HepG2 (cell line): ENCODE measurements at regions not wholly inside any gene's neighbourhood (a gene's known extent, or its start where the extent isn't known, plus 50 kb on each side); places are given as distances from the start of the nearest gene placed in this dataset.

Experiments used
- ATAC-seq: fragments of 200-7000 bp; cut with Tn5 transposase; 3 replicates; pipeline ENCODE4 v1.9.1; 2020; ENCODE audit warnings: mild to moderate bottlenecking, moderate library complexity
- BruUV-seq: library from RNA; stranded (reverse); fragments of 400-500 nt; replicated peaks from 2 replicates; lab custom pipeline; 2021; lab: Mats Ljungman, UMichigan
- CTCF ChIA-PET: fragments of 300-600 bp; formaldehyde crosslinking; extraction: SDS; loops from one replicate; lab custom pipeline; 2021; ENCODE audit warnings: low total read pairs, inconsistent platforms, low intra/inter-chr PET ratio; lab: Yijun Ruan, JAX
- POLR2A ChIA-PET: fragments of 350-600 bp; sonication (Branson Sonifier 250); formaldehyde crosslinking; loops from one replicate; lab custom pipeline; 2020; ENCODE audit warnings: antibody characterized with exemption, inconsistent platforms; lab: Yijun Ruan, JAX
- DNase-seq: peaks from one replicate; pipeline ENCODE4 v3.0.0-alpha.2; 2015; ENCODE audit warnings: low spot score
- FAIRE-seq: peaks from 3 replicates; lab custom pipeline; 2011; peaks lifted over from hg19 to GRCh38; lab: Jason Lieb, UNC
- H2AFZ ChIP-seq: one replicate; pipeline ENCODE4 v1.6.1; 2011; ENCODE audit warnings: low read length, inconsistent platforms
- H3K27ac ChIP-seq: fragments of 300-600 bp; 3 replicates; pipeline ENCODE4 v1.8.0; 2011; ENCODE audit warnings: mixed run types, mild to moderate bottlenecking, mixed read lengths, low read length, inconsistent platforms; ENCODE audit not compliant: insufficient read depth; ENCODE audit errors: extremely low read length
- H3K27me3 ChIP-seq, 2 experiments: fragments of 200-600 bp in 1 of 2; 2 replicates in 1 of 2; 3 replicates in 1 of 2; pipeline versions ENCODE4 v1.6.0 to v1.8.0; 2011; ENCODE audit warnings: low read length in 2 of 2, mild to moderate bottlenecking in 2 of 2, moderate library complexity in 2 of 2, inconsistent platforms in 1 of 2; ENCODE audit not compliant: insufficient read depth in 2 of 2, control insufficient read depth in 1 of 2
- H3K36me3 ChIP-seq, 2 experiments: fragments of 200-600 bp in 1 of 2; replicated peaks in 1 of 2; 2 replicates in 1 of 2; 3 replicates in 1 of 2; pipeline versions ENCODE4 v1.5.1 to v1.8.0; 2011; ENCODE audit warnings: low read length in 2 of 2, inconsistent platforms in 1 of 2; ENCODE audit not compliant: insufficient read depth in 2 of 2, control insufficient read depth in 1 of 2
- H3K4me1 ChIP-seq: 2 replicates; pipeline ENCODE4 v1.5.1; 2012; ENCODE audit warnings: low read length, inconsistent platforms; ENCODE audit not compliant: insufficient read depth
- H3K4me2 ChIP-seq: 2 replicates; pipeline ENCODE4 v1.6.0; 2011; ENCODE audit warnings: low read depth, low read length, inconsistent platforms
- H3K4me3 ChIP-seq, 3 experiments: fragments of 200-600 bp in 1 of 3; sonication (generic), shearing (Covaris generic) in 1 of 3; replicated peaks in 1 of 3; 2 replicates each; pipeline ENCODE4 v1.5.1; 2011 to 2016; ENCODE audit warnings: low read length in 3 of 3, inconsistent platforms in 2 of 3, low read depth in 2 of 3, mild to moderate bottlenecking in 2 of 3, control low read depth in 1 of 3, mixed read lengths in 1 of 3; ENCODE audit not compliant: insufficient read depth in 1 of 3
- H3K79me2 ChIP-seq: one replicate; pipeline ENCODE4 v1.6.1; 2011; ENCODE audit warnings: low read length, inconsistent platforms; ENCODE audit not compliant: insufficient read depth
- H3K9ac ChIP-seq: 2 replicates; pipeline ENCODE4 v1.6.0; 2011; ENCODE audit warnings: mild to moderate bottlenecking, low read depth, low read length, inconsistent platforms; ENCODE audit not compliant: insufficient read depth
- H3K9me3 ChIP-seq: 2 replicates; pipeline ENCODE4 v1.5.1; 2012; ENCODE audit warnings: mild to moderate bottlenecking, low read length
- H4K20me1 ChIP-seq: 2 replicates; pipeline ENCODE4 v1.6.0; 2011; ENCODE audit warnings: inconsistent platforms, mild to moderate bottlenecking, low read length, moderate library complexity; ENCODE audit not compliant: insufficient read depth
- AHR ChIP-seq: IDR thresholded peaks from 2 replicates; pipeline ENCODE4 v1.6.1; 2018; ENCODE audit warnings: missing genetic modification reagents, missing compliant biosample characterization
- ASH2L ChIP-seq: fragments of 300-600, 200-600 bp; sonication (generic); IDR thresholded peaks from 2 replicates; pipeline ENCODE4 v1.7.0; 2017; ENCODE audit warnings: low read depth, mild to moderate bottlenecking, moderate library complexity, mixed read lengths, low read length; ENCODE audit not compliant: insufficient read length
- ELF3 ChIP-seq: IDR thresholded peaks from 2 replicates; pipeline ENCODE4 v1.6.1; 2016; ENCODE audit warnings: missing genetic modification reagents, missing compliant biosample characterization
- HNRNPUL1 ChIP-seq: fragments of 200-400 bp; formaldehyde crosslinking; IDR thresholded peaks from 2 replicates; pipeline ENCODE4 v1.6.1; 2017; ENCODE audit warnings: low read depth, mild to moderate bottlenecking, low read length, moderate library complexity
- NR2F2 ChIP-seq: IDR thresholded peaks from 2 replicates; pipeline ENCODE4 v1.6.1; 2012; ENCODE audit warnings: low read depth, inconsistent platforms, borderline replicate concordance
- RXRB ChIP-seq: IDR thresholded peaks from 2 replicates; pipeline ENCODE4 v1.6.1; 2016; ENCODE audit warnings: borderline replicate concordance, missing genetic modification reagents, missing compliant biosample characterization
- TARDBP ChIP-seq: sonication (generic); formaldehyde crosslinking; IDR thresholded peaks from 2 replicates; pipeline ENCODE4 v1.8.0; 2022; ENCODE audit warnings: mild to moderate bottlenecking, missing genetic modification reagents
- TBX2 ChIP-seq: sonication (generic); formaldehyde crosslinking; IDR thresholded peaks from 2 replicates; pipeline ENCODE4 v1.5.0; 2020; ENCODE audit warnings: missing genetic modification reagents, mild to moderate bottlenecking, borderline replicate concordance
- ZNF441 ChIP-seq: sonication (generic); formaldehyde crosslinking; IDR thresholded peaks from 2 replicates; pipeline ENCODE4 v1.7.0; 2021; ENCODE audit warnings: missing genetic modification reagents, borderline replicate concordance
- ZSCAN25 ChIP-seq: sonication (generic); formaldehyde crosslinking; IDR thresholded peaks from 2 replicates; pipeline ENCODE4 v1.8.0; 2022; ENCODE audit warnings: mild to moderate bottlenecking, missing genetic modification reagents
- WGBS: methylation state at CpG from one replicate; pipeline ENCODE4 v1.1.6; 2017; ENCODE audit warnings: low lambda C conversion rate; 5-methylcytosine and 5-hydroxymethylcytosine counted together
- in situ Hi-C: cut with HindIII; loops from 2 replicates; pipeline ENCODE4 v1.10.0; 2017; ENCODE audit warnings: low pct_unique_long_range_greater_than_20kb; ENCODE audit not compliant: extremely low pct_ligation_motif_present
- intact Hi-C: fragments of 100-400 bp; cut with micrococcal nuclease; formaldehyde crosslinking; loops from one replicate; pipeline ENCODE4 v1.10.0; 2022; ENCODE audit not compliant: unreplicated experiment
- TF ChIP-seq, protein P1 (sequence below): sonication (generic); formaldehyde crosslinking; IDR thresholded peaks from 2 replicates; pipeline ENCODE4 v1.4.0; 2020; ENCODE audit warnings: mild to moderate bottlenecking, missing genetic modification reagents
- TF ChIP-seq, protein P2 (sequence below): sonication (generic); formaldehyde crosslinking; IDR thresholded peaks from 2 replicates; pipeline ENCODE4 v1.4.0; 2020; ENCODE audit warnings: mild to moderate bottlenecking, missing genetic modification reagents, borderline replicate concordance

DNA sequence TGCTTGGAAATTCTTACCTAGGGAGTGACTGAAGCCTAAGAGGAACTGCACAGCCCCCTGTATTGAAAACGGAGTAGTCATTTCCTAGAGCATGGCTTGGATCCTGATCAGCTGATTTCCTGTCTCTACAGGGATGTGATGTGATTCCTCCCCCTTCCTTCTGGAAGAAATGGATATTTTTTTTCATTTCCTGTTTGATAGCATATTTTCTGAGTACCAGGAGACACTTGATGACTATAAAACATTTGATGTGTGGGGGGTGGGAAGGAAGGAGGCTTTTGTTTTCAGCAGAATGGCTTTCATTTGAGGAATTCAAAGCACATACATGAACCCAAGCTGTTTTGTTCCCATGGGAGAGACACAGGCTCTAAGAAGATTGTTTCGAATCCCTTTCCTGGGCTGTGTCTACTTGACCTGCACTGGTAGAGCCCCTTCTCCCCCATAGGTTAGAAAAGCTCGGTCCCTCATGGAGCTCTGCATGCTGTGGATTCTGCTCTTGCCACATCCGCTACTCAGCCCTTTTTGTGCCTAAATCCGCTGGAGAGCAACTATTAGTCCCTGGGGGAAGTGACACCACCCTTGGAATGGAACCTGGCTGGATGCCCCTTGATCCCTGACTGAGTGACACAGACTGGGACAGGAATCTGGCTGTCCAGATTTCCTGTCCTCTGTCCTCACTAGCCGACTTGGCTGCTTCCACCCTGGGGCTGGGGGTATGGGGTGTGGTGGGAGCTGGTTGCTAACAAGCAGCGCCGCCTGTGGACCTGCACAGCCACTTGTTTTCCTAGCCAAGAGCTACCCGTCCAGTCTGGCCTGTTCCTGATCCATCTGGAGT, 71.8 kb upstream of the MACF1 start:
- WGBS: 22% methylated on average over 8 of the region's 9 CpGs
- POLR2A ChIA-PET: interaction anchor here (1.2 to 1.9 kb wide), 6 partner anchors 9 to 35 kb away, joined by 4 to 22 read pairs (median 9); no protein-coding TSS in a partner anchor
- FAIRE-seq (peak; percentile 87), ATAC-seq (peak; percentile 98), DNase-seq (peak; percentile 85)
- Histone ChIP-seq H3K27me3 (no peaks in the 10 kb centered on the region), H3K4me3 (peak overlapping the region in 1 of 3 experiments; percentile 24; a peak in 1 of 6 replicates), H4K20me1 (no peaks in the 10 kb centered on the region), H3K27ac (peak overlapping the region; percentile 52), H3K4me1 (peaks cover 42% of the 10 kb centered on the region), H3K4me2 (peak overlapping the region; percentile 62), H3K9ac (no peak overlapping the region; the same call in 1 of the 2 replicates), H2AFZ (peak overlapping the region; percentile 45), H3K9me3 (no peaks in the 10 kb centered on the region), H3K79me2 (peaks cover 3% of the 10 kb centered on the region), H3K36me3 (no peaks in the 10 kb centered on the region)
- CTCF ChIA-PET: interaction anchor here (1.6 kb wide), 1 partner anchor 30 kb away, joined by 7 read pairs; no protein-coding TSS in a partner anchor
- BruUV-seq: no TSS peak
- intact Hi-C loops: loop anchor here (2.0 kb wide), 2 partner anchors 16 to 26 kb away; no protein-coding TSS in a partner anchor
- in situ Hi-C loops: no loop called here
- peak; percentile 39 for TF ChIP-seq ASH2L
- TF ChIP-seq RXRB: 0 out of 2 replicates have a peak, but pooled peaks have one; percentile 20
- TF ChIP-seq ZSCAN25 (CRISPR knock-in tag): 0 out of 2 replicates have a peak, but pooled peaks have one; percentile 22
- TF ChIP-seq ZNF441 (CRISPR knock-in tag): no peak; the same call in 1 of the 2 replicates
- peak; percentile 52; the same call in 1 of the 2 replicates for TF ChIP-seq ELF3
- TF ChIP-seq TARDBP: no peak
- no peak for TF ChIP-seq NR2F2
- TF ChIP-seq, protein P1, sequence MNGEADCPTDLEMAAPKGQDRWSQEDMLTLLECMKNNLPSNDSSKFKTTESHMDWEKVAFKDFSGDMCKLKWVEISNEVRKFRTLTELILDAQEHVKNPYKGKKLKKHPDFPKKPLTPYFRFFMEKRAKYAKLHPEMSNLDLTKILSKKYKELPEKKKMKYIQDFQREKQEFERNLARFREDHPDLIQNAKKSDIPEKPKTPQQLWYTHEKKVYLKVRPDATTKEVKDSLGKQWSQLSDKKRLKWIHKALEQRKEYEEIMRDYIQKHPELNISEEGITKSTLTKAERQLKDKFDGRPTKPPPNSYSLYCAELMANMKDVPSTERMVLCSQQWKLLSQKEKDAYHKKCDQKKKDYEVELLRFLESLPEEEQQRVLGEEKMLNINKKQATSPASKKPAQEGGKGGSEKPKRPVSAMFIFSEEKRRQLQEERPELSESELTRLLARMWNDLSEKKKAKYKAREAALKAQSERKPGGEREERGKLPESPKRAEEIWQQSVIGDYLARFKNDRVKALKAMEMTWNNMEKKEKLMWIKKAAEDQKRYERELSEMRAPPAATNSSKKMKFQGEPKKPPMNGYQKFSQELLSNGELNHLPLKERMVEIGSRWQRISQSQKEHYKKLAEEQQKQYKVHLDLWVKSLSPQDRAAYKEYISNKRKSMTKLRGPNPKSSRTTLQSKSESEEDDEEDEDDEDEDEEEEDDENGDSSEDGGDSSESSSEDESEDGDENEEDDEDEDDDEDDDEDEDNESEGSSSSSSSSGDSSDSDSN: peak; percentile 55; the same call in 1 of the 2 replicates
- no peak for TF ChIP-seq AHR (CRISPR knock-in tag)
- TF ChIP-seq HNRNPUL1: no peak
- TF ChIP-seq, protein P2, sequence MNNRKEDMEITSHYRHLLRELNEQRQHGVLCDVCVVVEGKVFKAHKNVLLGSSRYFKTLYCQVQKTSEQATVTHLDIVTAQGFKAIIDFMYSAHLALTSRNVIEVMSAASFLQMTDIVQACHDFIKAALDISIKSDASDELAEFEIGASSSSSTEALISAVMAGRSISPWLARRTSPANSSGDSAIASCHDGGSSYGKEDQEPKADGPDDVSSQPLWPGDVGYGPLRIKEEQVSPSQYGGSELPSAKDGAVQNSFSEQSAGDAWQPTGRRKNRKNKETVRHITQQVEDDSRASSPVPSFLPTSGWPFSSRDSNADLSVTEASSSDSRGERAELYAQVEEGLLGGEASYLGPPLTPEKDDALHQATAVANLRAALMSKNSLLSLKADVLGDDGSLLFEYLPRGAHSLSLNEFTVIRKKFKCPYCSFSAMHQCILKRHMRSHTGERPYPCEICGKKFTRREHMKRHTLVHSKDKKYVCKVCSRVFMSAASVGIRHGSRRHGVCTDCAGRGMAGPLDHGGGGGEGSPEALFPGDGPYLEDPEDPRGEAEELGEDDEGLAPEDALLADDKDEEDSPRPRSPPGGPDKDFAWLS (CRISPR knock-in tag): no peak
- TF ChIP-seq TBX2 (CRISPR knock-in tag): peak; percentile 57; the same call in 1 of the 2 replicates
